GM12878 (cell line): ENCODE measurements at regions not wholly inside any gene's neighbourhood (a gene's known extent, or its start where the extent isn't known, plus 50 kb on each side); places are given as distances from the start of the nearest gene placed in this dataset.

Experiments used
- ATAC-seq: fragments of 200-7000 bp; cut with Tn5 transposase; 3 replicates; pipeline ENCODE4 v1.9.1; 2020; ENCODE audit warnings: mild to moderate bottlenecking, moderate library complexity
- BruUV-seq: library from RNA; stranded (reverse); fragments of 400-500 nt; replicated peaks from 2 replicates; lab custom pipeline; 2021; lab: Mats Ljungman, UMichigan
- CTCF ChIA-PET: fragments of 300-600 bp; sonication (Branson Sonifier 250); formaldehyde crosslinking; extraction: SDS; loops from one replicate; lab custom pipeline; 2021; ENCODE audit warnings: inconsistent platforms; lab: Yijun Ruan, JAX
- POLR2A ChIA-PET: fragments of 350-600 bp; formaldehyde crosslinking; extraction: SDS; loops from one replicate; lab custom pipeline; 2021; ENCODE audit warnings: inconsistent platforms; lab: Charles Lee
- RAD21 ChIA-PET: fragments of 300-600 bp; sonication (Branson Sonifier 250); formaldehyde crosslinking; loops from one replicate; lab custom pipeline; 2023; ENCODE audit warnings: antibody characterized with exemption; ENCODE audit not compliant: unreplicated experiment; lab: Charles Lee
- SMC1A ChIA-PET: fragments of 300-600 bp; sonication (Branson Sonifier 250); formaldehyde crosslinking; loops from one replicate; lab custom pipeline; 2023; ENCODE audit not compliant: unreplicated experiment, uncharacterized antibody; lab: Charles Lee
- DNase-seq: peaks from one replicate; pipeline ENCODE4 v3.0.0-alpha.2; 2011; ENCODE audit warnings: low read depth, low spot score
- FAIRE-seq: peaks from 3 replicates; lab custom pipeline; 2011; peaks lifted over from hg19 to GRCh38; lab: Jason Lieb, UNC
- H2AFZ ChIP-seq: 2 replicates; pipeline ENCODE4 v1.6.0; 2011; ENCODE audit warnings: low read depth, low read length, control low read depth; ENCODE audit not compliant: control insufficient read depth
- H3K27ac ChIP-seq: 2 replicates; pipeline ENCODE4 v1.5.1; 2011; ENCODE audit warnings: control low read depth; ENCODE audit not compliant: control insufficient read depth, insufficient read depth
- H3K27me3 ChIP-seq, 2 experiments: replicated peaks in 1 of 2; 2 replicates each; pipeline versions ENCODE4 v1.6.0 to v1.6.1; 2011; ENCODE audit warnings: low read length in 1 of 2; ENCODE audit not compliant: control insufficient read depth in 2 of 2, insufficient read depth in 2 of 2
- H3K36me3 ChIP-seq, 2 experiments: 2 replicates each; pipeline ENCODE4 v1.5.1; 2011; ENCODE audit warnings: low read length in 1 of 2; ENCODE audit not compliant: control insufficient read depth in 2 of 2, insufficient read depth in 2 of 2
- H3K4me1 ChIP-seq: 2 replicates; pipeline ENCODE4 v1.6.1; 2011; ENCODE audit warnings: mild to moderate bottlenecking, low read length, moderate library complexity, mixed read lengths; ENCODE audit not compliant: control insufficient read depth, insufficient read depth
- H3K4me2 ChIP-seq: 2 replicates; pipeline ENCODE4 v1.6.0; 2011; ENCODE audit warnings: control low read depth; ENCODE audit not compliant: control insufficient read depth, insufficient read depth
- H3K4me3 ChIP-seq: fragments of 200-600 bp; sonication (generic); 2 replicates; pipeline ENCODE4 v1.5.1; 2016
- H3K79me2 ChIP-seq: 2 replicates; pipeline ENCODE4 v1.6.0; 2011; ENCODE audit warnings: low read length; ENCODE audit not compliant: control insufficient read depth, insufficient read depth
- H3K9ac ChIP-seq: 2 replicates; pipeline ENCODE4 v1.8.0; 2011; ENCODE audit warnings: low read length, control low read depth, mixed read lengths; ENCODE audit not compliant: control insufficient read depth, insufficient read depth
- H3K9me3 ChIP-seq: replicated peaks from 3 replicates; pipeline ENCODE4 v1.5.1; 2011; ENCODE audit warnings: mild to moderate bottlenecking, low read length; ENCODE audit not compliant: control insufficient read depth, insufficient read depth
- H4K20me1 ChIP-seq: 2 replicates; pipeline ENCODE4 v1.6.0; 2011; ENCODE audit not compliant: control insufficient read depth, insufficient read depth
- BCL11A ChIP-seq: IDR thresholded peaks from 2 replicates; pipeline ENCODE4 v1.6.1; 2011; ENCODE audit warnings: low read depth, low read length
- BHLHE40 ChIP-seq, 2 experiments: fragments of 450-650 bp in 1 of 2; IDR thresholded peaks; 2 replicates each; pipeline ENCODE4 v1.6.1; 2011 to 2017; ENCODE audit warnings: low read depth in 2 of 2, borderline replicate concordance in 1 of 2, improper control_type of control experiment in 1 of 2, low read length in 1 of 2, mild to moderate bottlenecking in 1 of 2
- EP300 ChIP-seq, 2 experiments: fragments of 150-350 bp in 1 of 2; IDR thresholded peaks; 2 replicates each; pipeline ENCODE4 v1.6.1; 2011 to 2012; ENCODE audit warnings: low read depth in 2 of 2, low read length in 2 of 2, borderline replicate concordance in 1 of 2, improper control_type of control experiment in 1 of 2, inconsistent platforms in 1 of 2; ENCODE audit not compliant: control insufficient read depth in 1 of 2
- EZH2 ChIP-seq: IDR thresholded peaks from 2 replicates; pipeline ENCODE4 v1.6.1; 2012; ENCODE audit warnings: low read depth, mild to moderate bottlenecking, control low read depth, inconsistent platforms, low read length, borderline replicate concordance; ENCODE audit not compliant: control insufficient read depth
- HCFC1 ChIP-seq: fragments of 150-350 bp; IDR thresholded peaks from 2 replicates; pipeline ENCODE4 v1.6.1; 2014; ENCODE audit warnings: low read length
- MEF2B ChIP-seq: fragments of 450-650 bp; IDR thresholded peaks from 2 replicates; pipeline ENCODE4 v1.6.1; 2018; ENCODE audit warnings: mild to moderate bottlenecking, moderate library complexity; ENCODE audit not compliant: partially characterized antibody, poor library complexity, severe bottlenecking
- SMC3 ChIP-seq: IDR thresholded peaks from 2 replicates; pipeline ENCODE4 v1.6.1; 2011; ENCODE audit warnings: low read length, improper control_type of control experiment, borderline replicate concordance
- SUZ12 ChIP-seq: fragments of 200-600 bp; sonication (generic); IDR thresholded peaks from one replicate; pipeline ENCODE4 v1.6.1; 2018; ENCODE audit warnings: antibody characterized with exemption, mild to moderate bottlenecking; ENCODE audit not compliant: unreplicated experiment
- WRNIP1 ChIP-seq: IDR thresholded peaks from 2 replicates; pipeline ENCODE4 v1.6.1; 2011; ENCODE audit warnings: low read depth, low read length, improper control_type of control experiment, borderline replicate concordance
- ZNF622 ChIP-seq: fragments of 450-650 bp; IDR thresholded peaks from 2 replicates; pipeline ENCODE4 v1.6.1; 2017; ENCODE audit warnings: mild to moderate bottlenecking, inconsistent platforms
- WGBS: methylation state at CpG from one replicate; pipeline ENCODE4 v1.1.6; 2016; ENCODE audit warnings: low lambda C conversion rate; ENCODE audit not compliant: insufficient replicate concordance, insufficient coverage; ENCODE audit errors: missing lambda C conversion rate; 5-methylcytosine and 5-hydroxymethylcytosine counted together
- in situ Hi-C: fragments of 300-500 bp; cut with MboI; formaldehyde crosslinking; loops from 9 replicates; pipeline ENCODE4 v1.14.3; 2018; ENCODE audit warnings: mixed read lengths
- intact Hi-C: fragments of 100-400 bp; cut with micrococcal nuclease; formaldehyde crosslinking; loops from one replicate; pipeline ENCODE4 v1.14.2; 2022; ENCODE audit not compliant: unreplicated experiment
- TF ChIP-seq, protein P1 (sequence below): IDR thresholded peaks from 2 replicates; pipeline ENCODE4 v1.6.1; 2012; ENCODE audit warnings: improper control_type of control experiment, low read depth, low read length; ENCODE audit not compliant: insufficient replicate concordance
- TF ChIP-seq, protein P2 (sequence below): fragments of 150-350 bp; IDR thresholded peaks from 2 replicates; pipeline ENCODE4 v1.6.1; 2014; ENCODE audit warnings: mild to moderate bottlenecking, low read depth, low read length
- TF ChIP-seq, protein P3 (sequence below): fragments of 450-650 bp; IDR thresholded peaks from 2 replicates; pipeline ENCODE4 v1.6.1; 2017; ENCODE audit warnings: low read depth, mild to moderate bottlenecking, moderate library complexity
- TF ChIP-seq, protein P4 (sequence below): IDR thresholded peaks from 2 replicates; pipeline ENCODE4 v1.6.1; 2012; ENCODE audit warnings: low read length, inconsistent platforms

DNA sequence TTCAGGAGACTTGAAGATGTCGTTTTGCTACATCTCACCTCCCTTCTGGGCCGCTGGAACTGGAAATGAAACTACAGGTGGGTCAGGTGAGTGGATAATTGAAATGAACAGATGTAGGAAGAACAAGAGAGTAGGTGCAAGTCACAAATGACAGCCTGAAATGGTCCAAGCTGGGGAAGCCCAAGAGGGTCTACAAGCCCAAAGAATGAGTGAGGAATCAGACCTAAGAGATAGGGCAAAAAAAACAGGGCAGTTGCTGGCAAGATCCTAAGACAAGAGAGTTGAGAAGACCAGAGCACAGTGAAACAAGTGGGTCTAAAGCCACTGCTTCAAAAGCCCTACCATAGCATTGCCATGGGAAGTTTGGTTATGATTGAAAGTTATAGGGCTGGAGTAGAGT lies 67.4 kb upstream of the SNRK start:
- BruUV-seq, result no TSS peak
- in situ Hi-C loops, result no loop called here
- H3K4me2 ChIP-seq, result no peak overlapping the region
- H3K4me1 ChIP-seq, result no peaks in the 10 kb centered on the region
- no peaks in the 10 kb centered on the region for H3K9me3 ChIP-seq
- intact Hi-C loops, result no loop called here
- H3K9ac ChIP-seq, result no peak overlapping the region
- no peaks in the 10 kb centered on the region for H3K27me3 ChIP-seq
- H3K79me2 ChIP-seq, result no peaks in the 10 kb centered on the region
- TF ChIP-seq, protein P1, sequence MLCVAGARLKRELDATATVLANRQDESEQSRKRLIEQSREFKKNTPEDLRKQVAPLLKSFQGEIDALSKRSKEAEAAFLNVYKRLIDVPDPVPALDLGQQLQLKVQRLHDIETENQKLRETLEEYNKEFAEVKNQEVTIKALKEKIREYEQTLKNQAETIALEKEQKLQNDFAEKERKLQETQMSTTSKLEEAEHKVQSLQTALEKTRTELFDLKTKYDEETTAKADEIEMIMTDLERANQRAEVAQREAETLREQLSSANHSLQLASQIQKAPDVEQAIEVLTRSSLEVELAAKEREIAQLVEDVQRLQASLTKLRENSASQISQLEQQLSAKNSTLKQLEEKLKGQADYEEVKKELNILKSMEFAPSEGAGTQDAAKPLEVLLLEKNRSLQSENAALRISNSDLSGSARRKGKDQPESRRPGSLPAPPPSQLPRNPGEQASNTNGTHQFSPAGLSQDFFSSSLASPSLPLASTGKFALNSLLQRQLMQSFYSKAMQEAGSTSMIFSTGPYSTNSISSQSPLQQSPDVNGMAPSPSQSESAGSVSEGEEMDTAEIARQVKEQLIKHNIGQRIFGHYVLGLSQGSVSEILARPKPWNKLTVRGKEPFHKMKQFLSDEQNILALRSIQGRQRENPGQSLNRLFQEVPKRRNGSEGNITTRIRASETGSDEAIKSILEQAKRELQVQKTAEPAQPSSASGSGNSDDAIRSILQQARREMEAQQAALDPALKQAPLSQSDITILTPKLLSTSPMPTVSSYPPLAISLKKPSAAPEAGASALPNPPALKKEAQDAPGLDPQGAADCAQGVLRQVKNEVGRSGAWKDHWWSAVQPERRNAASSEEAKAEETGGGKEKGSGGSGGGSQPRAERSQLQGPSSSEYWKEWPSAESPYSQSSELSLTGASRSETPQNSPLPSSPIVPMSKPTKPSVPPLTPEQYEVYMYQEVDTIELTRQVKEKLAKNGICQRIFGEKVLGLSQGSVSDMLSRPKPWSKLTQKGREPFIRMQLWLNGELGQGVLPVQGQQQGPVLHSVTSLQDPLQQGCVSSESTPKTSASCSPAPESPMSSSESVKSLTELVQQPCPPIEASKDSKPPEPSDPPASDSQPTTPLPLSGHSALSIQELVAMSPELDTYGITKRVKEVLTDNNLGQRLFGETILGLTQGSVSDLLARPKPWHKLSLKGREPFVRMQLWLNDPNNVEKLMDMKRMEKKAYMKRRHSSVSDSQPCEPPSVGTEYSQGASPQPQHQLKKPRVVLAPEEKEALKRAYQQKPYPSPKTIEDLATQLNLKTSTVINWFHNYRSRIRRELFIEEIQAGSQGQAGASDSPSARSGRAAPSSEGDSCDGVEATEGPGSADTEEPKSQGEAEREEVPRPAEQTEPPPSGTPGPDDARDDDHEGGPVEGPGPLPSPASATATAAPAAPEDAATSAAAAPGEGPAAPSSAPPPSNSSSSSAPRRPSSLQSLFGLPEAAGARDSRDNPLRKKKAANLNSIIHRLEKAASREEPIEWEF, result no peak
- TF ChIP-seq, protein P2, sequence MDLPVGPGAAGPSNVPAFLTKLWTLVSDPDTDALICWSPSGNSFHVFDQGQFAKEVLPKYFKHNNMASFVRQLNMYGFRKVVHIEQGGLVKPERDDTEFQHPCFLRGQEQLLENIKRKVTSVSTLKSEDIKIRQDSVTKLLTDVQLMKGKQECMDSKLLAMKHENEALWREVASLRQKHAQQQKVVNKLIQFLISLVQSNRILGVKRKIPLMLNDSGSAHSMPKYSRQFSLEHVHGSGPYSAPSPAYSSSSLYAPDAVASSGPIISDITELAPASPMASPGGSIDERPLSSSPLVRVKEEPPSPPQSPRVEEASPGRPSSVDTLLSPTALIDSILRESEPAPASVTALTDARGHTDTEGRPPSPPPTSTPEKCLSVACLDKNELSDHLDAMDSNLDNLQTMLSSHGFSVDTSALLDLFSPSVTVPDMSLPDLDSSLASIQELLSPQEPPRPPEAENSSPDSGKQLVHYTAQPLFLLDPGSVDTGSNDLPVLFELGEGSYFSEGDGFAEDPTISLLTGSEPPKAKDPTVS, result no peak
- TF ChIP-seq HCFC1 (no peak), BHLHE40 (IDR thresholded peaks at IDR 0.05; ENCODE audit: borderline replicate concordance in 1 of 2, low read depth in 2 of 2, low read length in 1 of 2) (no peak), EZH2 (no peak), EP300 (IDR thresholded peaks at IDR 0.05; ENCODE audit: borderline replicate concordance in 1 of 2, control insufficient read depth in 1 of 2, low read depth in 2 of 2, low read length in 2 of 2) (no peak), ZNF622 (no peak), WRNIP1 (no peak), SMC3 (no peak), SUZ12 (no peak), MEF2B (no peak), BCL11A (no peak)
- TF ChIP-seq, protein P3, sequence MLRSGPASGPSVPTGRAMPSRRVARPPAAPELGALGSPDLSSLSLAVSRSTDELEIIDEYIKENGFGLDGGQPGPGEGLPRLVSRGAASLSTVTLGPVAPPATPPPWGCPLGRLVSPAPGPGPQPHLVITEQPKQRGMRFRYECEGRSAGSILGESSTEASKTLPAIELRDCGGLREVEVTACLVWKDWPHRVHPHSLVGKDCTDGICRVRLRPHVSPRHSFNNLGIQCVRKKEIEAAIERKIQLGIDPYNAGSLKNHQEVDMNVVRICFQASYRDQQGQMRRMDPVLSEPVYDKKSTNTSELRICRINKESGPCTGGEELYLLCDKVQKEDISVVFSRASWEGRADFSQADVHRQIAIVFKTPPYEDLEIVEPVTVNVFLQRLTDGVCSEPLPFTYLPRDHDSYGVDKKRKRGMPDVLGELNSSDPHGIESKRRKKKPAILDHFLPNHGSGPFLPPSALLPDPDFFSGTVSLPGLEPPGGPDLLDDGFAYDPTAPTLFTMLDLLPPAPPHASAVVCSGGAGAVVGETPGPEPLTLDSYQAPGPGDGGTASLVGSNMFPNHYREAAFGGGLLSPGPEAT, result no peak
- TF ChIP-seq, protein P4, sequence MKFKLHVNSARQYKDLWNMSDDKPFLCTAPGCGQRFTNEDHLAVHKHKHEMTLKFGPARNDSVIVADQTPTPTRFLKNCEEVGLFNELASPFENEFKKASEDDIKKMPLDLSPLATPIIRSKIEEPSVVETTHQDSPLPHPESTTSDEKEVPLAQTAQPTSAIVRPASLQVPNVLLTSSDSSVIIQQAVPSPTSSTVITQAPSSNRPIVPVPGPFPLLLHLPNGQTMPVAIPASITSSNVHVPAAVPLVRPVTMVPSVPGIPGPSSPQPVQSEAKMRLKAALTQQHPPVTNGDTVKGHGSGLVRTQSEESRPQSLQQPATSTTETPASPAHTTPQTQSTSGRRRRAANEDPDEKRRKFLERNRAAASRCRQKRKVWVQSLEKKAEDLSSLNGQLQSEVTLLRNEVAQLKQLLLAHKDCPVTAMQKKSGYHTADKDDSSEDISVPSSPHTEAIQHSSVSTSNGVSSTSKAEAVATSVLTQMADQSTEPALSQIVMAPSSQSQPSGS, result no peak
- RAD21 ChIA-PET, result no interaction called here
- H3K27ac ChIP-seq, result no peak overlapping the region
- POLR2A ChIA-PET, result no interaction called here
- ATAC-seq (no peak), DNase-seq (no peak), FAIRE-seq (no peak)
- H3K4me3 ChIP-seq, result no peak overlapping the region
- SMC1A ChIA-PET, result no interaction called here
- no peak overlapping the region for H2AFZ ChIP-seq
- H4K20me1 ChIP-seq, result no peaks in the 10 kb centered on the region
- H3K36me3 ChIP-seq, result no peaks in the 10 kb centered on the region
- CTCF ChIA-PET, result no interaction called here
- 5% methylated on average over 2 of the region's 2 CpGs for WGBS
